Mesenchymal stem cell (in vitro differentiated cells and primary cell): ENCODE measurements at regions not wholly inside any gene's neighbourhood (a gene's known extent, or its start where the extent isn't known, plus 50 kb on each side); places are given as distances from the start of the nearest gene placed in this dataset.

ENCODE experiments used
- DNase-seq: peaks from one replicate; pipeline ENCODE4 v3.0.0-alpha.2; 2013
- H2AFZ ChIP-seq: one replicate; pipeline ENCODE4 v1.6.1; 2013; ENCODE audit warnings: low read depth, mild to moderate bottlenecking, control low read depth, inconsistent platforms, low read length, moderate library complexity
- H2AK5ac ChIP-seq: 2 replicates; pipeline ENCODE4 v1.6.1; 2013; ENCODE audit warnings: low read length, moderate library complexity, mild to moderate bottlenecking, inconsistent platforms; ENCODE audit not compliant: severe bottlenecking
- H2BK120ac ChIP-seq: one replicate; pipeline ENCODE4 v1.6.1; 2013; ENCODE audit warnings: low read depth, mild to moderate bottlenecking, inconsistent platforms, low read length, moderate library complexity
- H2BK12ac ChIP-seq, 2 experiments: one replicate each; pipeline ENCODE4 v1.6.1; 2013; ENCODE audit warnings: inconsistent platforms in 2 of 2, low read length in 2 of 2, mild to moderate bottlenecking in 2 of 2, moderate library complexity in 2 of 2, control low read depth in 1 of 2
- H2BK15ac ChIP-seq: one replicate; pipeline ENCODE4 v1.6.1; 2013; ENCODE audit warnings: mild to moderate bottlenecking, low read depth, inconsistent platforms; ENCODE audit not compliant: poor library complexity, severe bottlenecking
- H2BK5ac ChIP-seq: 2 replicates; pipeline ENCODE4 v1.6.1; 2013; ENCODE audit warnings: low read depth, mild to moderate bottlenecking, low read length, control low read depth, inconsistent platforms; ENCODE audit not compliant: poor library complexity, severe bottlenecking
- H3K14ac ChIP-seq, 2 experiments: one replicate each; pipeline ENCODE4 v1.6.1; 2013; ENCODE audit warnings: inconsistent platforms in 2 of 2, low read length in 2 of 2, control low read depth in 1 of 2, mild to moderate bottlenecking in 1 of 2, moderate library complexity in 1 of 2
- H3K18ac ChIP-seq, 2 experiments: one replicate each; pipeline ENCODE4 v1.6.1; 2013; ENCODE audit warnings: inconsistent platforms in 2 of 2, low read length in 2 of 2, control low read depth in 1 of 2, low read depth in 1 of 2, mild to moderate bottlenecking in 1 of 2
- H3K23ac ChIP-seq, 2 experiments: one replicate each; pipeline ENCODE4 v1.6.1; 2013; ENCODE audit warnings: inconsistent platforms in 2 of 2, low read length in 2 of 2, mild to moderate bottlenecking in 2 of 2, moderate library complexity in 2 of 2, control low read depth in 1 of 2
- H3K27ac ChIP-seq: 2 replicates; pipeline ENCODE4 v1.5.1; 2013; ENCODE audit warnings: mild to moderate bottlenecking, moderate library complexity, low read length, control low read depth, inconsistent platforms; ENCODE audit not compliant: poor library complexity, severe bottlenecking
- H3K27me3 ChIP-seq, 2 experiments: 2 replicates each; pipeline versions ENCODE4 v1.6.1 to v1.7.0; 2013; ENCODE audit warnings: low read length in 2 of 2, mild to moderate bottlenecking in 2 of 2, moderate library complexity in 2 of 2, control low read depth in 1 of 2, inconsistent platforms in 1 of 2; ENCODE audit not compliant: control insufficient read depth in 1 of 2, insufficient read depth in 1 of 2
- H3K36me3 ChIP-seq, 2 experiments: 2 replicates each; pipeline versions ENCODE4 v1.6.1 to v1.7.0; 2013; ENCODE audit warnings: low read length in 2 of 2, control low read depth in 1 of 2, inconsistent platforms in 1 of 2, low read depth in 1 of 2, mild to moderate bottlenecking in 1 of 2; ENCODE audit not compliant: insufficient read depth in 2 of 2, control insufficient read depth in 1 of 2
- H3K4ac ChIP-seq, 2 experiments: one replicate each; pipeline ENCODE4 v1.6.1; 2013; ENCODE audit warnings: inconsistent platforms in 2 of 2, low read length in 2 of 2, mild to moderate bottlenecking in 2 of 2, moderate library complexity in 2 of 2, control low read depth in 1 of 2, low read depth in 1 of 2
- H3K4me1 ChIP-seq: 2 replicates; pipeline ENCODE4 v1.6.1; 2013; ENCODE audit warnings: low read depth, low read length, control low read depth; ENCODE audit not compliant: control insufficient read depth, insufficient read depth
- H3K4me2 ChIP-seq: 2 replicates; pipeline ENCODE4 v1.6.1; 2013; ENCODE audit warnings: low read length, mild to moderate bottlenecking, inconsistent platforms; ENCODE audit not compliant: poor library complexity, severe bottlenecking
- H3K4me3 ChIP-seq, 2 experiments: 2 replicates each; pipeline versions ENCODE4 v1.5.1 to v1.7.0; 2013; ENCODE audit warnings: low read length in 2 of 2, mild to moderate bottlenecking in 2 of 2, control low read depth in 1 of 2, low read depth in 1 of 2; ENCODE audit not compliant: insufficient read depth in 1 of 2
- H3K79me1 ChIP-seq: replicated peaks from 2 replicates; pipeline ENCODE4 v1.6.1; 2013; ENCODE audit warnings: mild to moderate bottlenecking, control low read depth, low read length, inconsistent platforms; ENCODE audit not compliant: poor library complexity, severe bottlenecking
- H3K9ac ChIP-seq: 2 replicates; pipeline ENCODE4 v1.7.0; 2013; ENCODE audit warnings: mild to moderate bottlenecking, low read length, moderate library complexity
- H3K9me3 ChIP-seq: 2 replicates; pipeline ENCODE4 v1.7.0; 2013; ENCODE audit warnings: mild to moderate bottlenecking, low read length; ENCODE audit not compliant: control insufficient read depth
- H4K8ac ChIP-seq: one replicate; pipeline ENCODE4 v1.6.1; 2013; ENCODE audit warnings: inconsistent platforms, mild to moderate bottlenecking, low read length, moderate library complexity
- H4K91ac ChIP-seq: one replicate; pipeline ENCODE4 v1.6.1; 2013; ENCODE audit warnings: mild to moderate bottlenecking, low read length, inconsistent platforms
- WGBS: methylation state at CpG from one replicate; pipeline ENCODE4 v1.1.7; 2013; ENCODE audit warnings: mixed read lengths; 5-methylcytosine and 5-hydroxymethylcytosine counted together

DNA sequence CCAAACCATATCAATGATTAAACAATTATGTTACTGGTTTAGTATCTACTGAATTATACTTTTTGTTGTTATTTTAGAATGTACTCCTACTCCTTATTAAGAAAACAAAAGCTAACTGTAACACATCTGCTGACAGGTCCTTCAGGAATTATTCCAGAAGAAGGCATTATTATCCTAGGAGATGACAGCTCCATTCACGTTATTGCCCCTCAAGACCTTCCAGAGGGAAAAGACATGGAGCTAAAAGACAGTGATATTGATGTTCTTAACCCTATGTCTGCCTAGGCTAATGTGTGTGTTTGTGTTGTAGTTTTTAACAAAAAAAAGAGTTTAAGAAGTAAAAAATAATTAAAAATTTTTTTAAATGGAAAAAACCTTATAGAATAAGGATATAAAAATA is 206.8 kb upstream of the KLHL4 start:
- no peak for DNase-seq
- no CpG with 5 or more reads among the region's 1 CpG for WGBS
- H3K9ac ChIP-seq, result no peak overlapping the region
- H3K27ac ChIP-seq, result no peak overlapping the region
- no peak overlapping the region for H4K8ac ChIP-seq
- no peak overlapping the region for H3K14ac ChIP-seq
- no peak overlapping the region for H2AK5ac ChIP-seq
- no peak overlapping the region for H3K18ac ChIP-seq
- H3K4ac ChIP-seq, result no peak overlapping the region
- H3K4me3 ChIP-seq, result no peak overlapping the region
- no peak overlapping the region for H4K91ac ChIP-seq
- no peaks in the 10 kb centered on the region for H3K9me3 ChIP-seq
- H3K23ac ChIP-seq, result no peak overlapping the region
- no peak overlapping the region for H2AFZ ChIP-seq
- H3K4me1 ChIP-seq, result no peaks in the 10 kb centered on the region
- H3K36me3 ChIP-seq, result no peaks in the 10 kb centered on the region
- H2BK5ac ChIP-seq, result no peak overlapping the region
- H2BK120ac ChIP-seq, result no peak overlapping the region
- H3K79me1 ChIP-seq, result no peaks in the 10 kb centered on the region
- no peak overlapping the region for H2BK12ac ChIP-seq
- no peaks in the 10 kb centered on the region for H3K27me3 ChIP-seq
- no peak overlapping the region for H3K4me2 ChIP-seq
- H2BK15ac ChIP-seq, result no peak overlapping the region

DNA sequence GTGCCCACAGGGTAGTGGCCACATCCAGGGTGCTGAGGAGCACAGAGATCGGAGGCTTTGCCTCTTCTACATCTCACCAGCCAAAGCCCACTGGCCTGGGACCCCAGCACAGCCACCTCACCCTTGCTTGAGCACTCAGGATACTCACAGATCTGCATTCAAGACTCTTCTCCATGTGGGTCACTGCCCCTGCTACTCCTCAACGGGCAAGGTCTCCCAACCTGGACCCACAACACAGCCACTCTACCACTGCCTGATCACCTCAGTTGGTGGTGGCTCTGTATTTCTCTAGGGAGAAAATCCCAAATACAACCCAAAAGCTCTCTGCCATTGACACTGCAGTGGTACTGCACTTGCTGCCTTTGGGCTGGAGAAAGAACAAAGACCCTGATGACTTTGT is 190.3 kb upstream of the KLHL4 start:
- H3K79me1 ChIP-seq, result no peaks in the 10 kb centered on the region
- peaks cover 24% of the 10 kb centered on the region for H3K9me3 ChIP-seq
- H2BK12ac ChIP-seq, result no peak overlapping the region
- no peak overlapping the region for H2BK5ac ChIP-seq
- H3K14ac ChIP-seq, result no peak overlapping the region
- no peak overlapping the region for H4K8ac ChIP-seq
- no peaks in the 10 kb centered on the region for H3K4me1 ChIP-seq
- H3K9ac ChIP-seq, result no peak overlapping the region
- no peaks in the 10 kb centered on the region for H3K27me3 ChIP-seq
- H3K4ac ChIP-seq, result no peak overlapping the region
- H2BK15ac ChIP-seq, result no peak overlapping the region
- H3K4me3 ChIP-seq, result no peak overlapping the region
- no peak overlapping the region for H4K91ac ChIP-seq
- WGBS, result 93% methylated on average over 1 of the region's 2 CpGs
- no peak overlapping the region for H3K27ac ChIP-seq
- H2AFZ ChIP-seq, result no peak overlapping the region
- H3K18ac ChIP-seq, result no peak overlapping the region
- no peaks in the 10 kb centered on the region for H3K36me3 ChIP-seq
- no peak overlapping the region for H3K23ac ChIP-seq
- no peak for DNase-seq
- H3K4me2 ChIP-seq, result no peak overlapping the region
- no peak overlapping the region for H2BK120ac ChIP-seq
- H2AK5ac ChIP-seq, result no peak overlapping the region

DNA sequence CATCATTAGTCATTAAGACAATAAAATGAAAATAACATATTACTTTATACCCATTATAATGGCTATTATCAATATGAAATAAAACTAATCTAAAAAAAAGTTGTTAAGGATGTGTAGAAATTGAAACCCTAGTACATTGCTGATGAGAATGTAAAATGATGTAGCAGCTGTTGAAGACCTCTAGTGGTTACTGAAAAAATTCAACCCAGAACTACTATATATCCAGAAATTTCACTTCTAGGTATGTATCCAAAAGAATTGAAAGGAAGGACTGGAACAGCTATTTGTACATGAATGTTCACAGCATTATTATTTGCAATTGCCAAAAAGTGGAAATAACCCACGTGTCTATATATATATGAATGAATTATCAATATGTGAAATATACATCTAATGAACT is 180.3 kb upstream of the KLHL4 start:
- Histone ChIP-seq H3K36me3 (no peaks in the 10 kb centered on the region), H3K4ac (no peak overlapping the region), H3K27me3 (peaks cover 0 to 4% of the 10 kb centered on the region in 2 experiments), H3K4me2 (no peak overlapping the region), H3K4me3 (no peak overlapping the region), H2AFZ (no peak overlapping the region), H3K4me1 (no peaks in the 10 kb centered on the region), H2BK120ac (no peak overlapping the region), H4K91ac (no peak overlapping the region), H3K9me3 (no peaks in the 10 kb centered on the region), H3K9ac (no peak overlapping the region), H2BK5ac (no peak overlapping the region), H3K18ac (no peak overlapping the region), H2AK5ac (no peak overlapping the region), H2BK12ac (no peak overlapping the region), H3K79me1 (no peaks in the 10 kb centered on the region), H2BK15ac (no peak overlapping the region), H3K14ac (no peak overlapping the region), H3K27ac (no peak overlapping the region), H3K23ac (no peak overlapping the region), H4K8ac (no peak overlapping the region)
- WGBS, result no CpG with 5 or more reads among the region's 1 CpG
- DNase-seq, result no peak

DNA sequence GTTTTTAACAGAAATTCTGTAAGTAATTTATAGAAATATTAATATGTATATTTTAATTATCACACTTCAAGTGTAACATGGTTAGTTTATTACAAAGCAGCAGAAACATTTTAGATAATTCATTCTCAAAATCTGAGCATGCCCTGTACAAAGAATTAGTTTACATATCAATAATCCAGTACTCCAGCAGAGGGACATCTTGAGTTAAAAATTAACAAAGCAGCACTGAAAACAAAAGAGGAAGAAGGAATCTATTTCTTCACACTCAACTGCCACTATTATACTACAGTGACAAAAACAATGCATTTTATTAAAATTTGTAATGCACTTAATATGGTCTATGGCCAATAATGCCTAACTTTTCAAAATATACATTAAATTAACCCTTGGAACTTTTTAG is 179.1 kb upstream of the KLHL4 start:
- Histone ChIP-seq H3K4me2 (no peak overlapping the region), H3K14ac (no peak overlapping the region), H3K4me1 (no peaks in the 10 kb centered on the region), H3K4ac (no peak overlapping the region), H2BK15ac (no peak overlapping the region), H3K27me3 (peaks cover 0 to 4% of the 10 kb centered on the region in 2 experiments), H3K9ac (no peak overlapping the region), H2AFZ (no peak overlapping the region), H4K8ac (no peak overlapping the region), H2BK5ac (no peak overlapping the region), H3K23ac (no peak overlapping the region), H3K9me3 (no peaks in the 10 kb centered on the region), H2AK5ac (no peak overlapping the region), H3K27ac (no peak overlapping the region), H3K18ac (no peak overlapping the region), H2BK12ac (no peak overlapping the region), H3K4me3 (no peak overlapping the region), H2BK120ac (no peak overlapping the region), H4K91ac (no peak overlapping the region), H3K36me3 (no peaks in the 10 kb centered on the region), H3K79me1 (no peaks in the 10 kb centered on the region)
- peak; percentile 26 for DNase-seq
